HG03066 (cell line): ENCODE measurements at regions not wholly inside any gene's neighbourhood (a gene's known extent, or its start where the extent isn't known, plus 50 kb on each side); places are given as distances from the start of the nearest gene placed in this dataset.

Experiments used
- ATAC-seq: cut with Tn5 transposase; IDR thresholded peaks from one replicate; pipeline ENCODE4 v1.9.1; 2021; ENCODE audit warnings: low read depth; ENCODE audit not compliant: unreplicated experiment

DNA sequence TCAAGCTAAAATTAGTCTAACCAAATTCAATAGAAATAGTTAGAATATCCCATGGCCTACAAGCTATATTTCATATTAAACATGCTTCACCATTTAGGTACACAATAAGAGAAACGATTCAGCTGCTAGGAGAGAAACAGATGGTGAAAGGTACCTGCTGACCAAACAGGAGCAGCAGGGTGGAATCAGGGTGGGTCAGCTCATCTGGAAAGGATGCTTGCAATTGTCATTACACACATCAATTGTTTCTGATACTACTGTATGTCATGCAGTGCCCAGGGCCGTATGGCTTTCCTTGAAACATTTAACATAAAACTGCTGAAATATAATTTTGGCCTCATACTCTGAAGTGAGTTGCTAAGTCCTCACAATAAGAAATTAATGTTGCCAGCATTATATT, 776.0 kb downstream of the DACH1 start:
- no peak for ATAC-seq

- ATAC-seq = no peak
Observed at GRCh38 chr13:71089056-71089455, 777.9 kb downstream of the DACH1 start.

- no peak for ATAC-seq
Observed at GRCh38 chr13:71087432-71087831, 779.6 kb downstream of the DACH1 start.

- no peak for ATAC-seq
Observed at GRCh38 chr13:71087006-71087405, 780.0 kb downstream of the DACH1 start.

GRCh38 chr13:71082631-71083030, 784.4 kb downstream of the DACH1 start:
- no peak for ATAC-seq

- no peak for ATAC-seq
Observed at GRCh38 chr13:71079638-71080037, 787.4 kb downstream of the DACH1 start.

GRCh38 chr13:71068041-71068440, 799.0 kb downstream of the DACH1 start:
- no peak for ATAC-seq

DNA sequence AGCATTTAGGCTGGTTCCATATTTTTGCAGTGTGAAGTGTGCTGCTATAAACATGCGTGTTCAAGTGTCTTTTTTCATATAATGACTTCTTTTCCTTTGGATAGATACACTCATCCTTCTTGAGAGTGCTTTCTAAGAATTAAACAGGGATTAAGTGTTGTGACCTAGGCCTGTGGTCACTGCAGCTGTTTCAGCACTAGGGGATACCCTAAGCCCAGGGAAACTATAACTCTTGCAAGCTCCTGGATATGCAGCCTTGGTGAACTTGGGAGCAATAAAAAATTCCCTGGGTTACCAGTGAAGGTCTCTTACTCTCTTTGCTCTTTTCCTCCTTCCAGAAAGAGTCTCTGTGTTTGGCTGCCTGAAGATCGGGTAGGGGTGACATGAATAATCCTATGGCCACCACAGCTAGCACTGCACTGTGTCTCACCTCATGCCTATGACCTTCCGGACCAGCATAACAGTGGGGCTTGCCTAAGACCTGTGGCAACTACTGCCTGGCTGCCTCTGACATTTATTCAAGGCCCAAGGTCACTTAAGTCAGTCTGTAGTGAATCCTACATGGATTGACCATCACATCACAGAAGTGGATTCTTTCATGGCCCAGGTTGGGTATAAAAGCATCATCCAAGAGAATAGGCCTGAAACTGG, 799.7 kb downstream of the DACH1 start:
- ATAC-seq = no peak

DNA sequence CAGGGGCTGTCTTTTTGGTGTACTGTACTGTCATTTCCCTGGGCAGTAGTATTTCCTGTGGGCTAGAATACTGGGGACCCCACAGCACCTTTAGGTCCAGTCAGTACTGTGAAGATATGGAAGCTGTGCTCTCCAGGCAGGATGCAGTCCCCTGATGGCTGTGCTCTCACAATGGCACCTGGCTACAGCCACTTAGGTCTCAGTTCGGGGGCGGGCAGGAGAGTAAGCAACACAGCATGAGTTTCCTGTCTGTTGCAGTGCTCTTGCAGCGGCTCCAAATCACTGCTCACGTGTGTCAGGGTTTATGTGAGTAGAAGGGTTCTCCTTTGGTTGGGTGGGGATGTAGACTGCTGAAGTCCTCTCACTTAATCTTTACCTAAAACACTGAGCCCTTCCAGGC, 810.4 kb downstream of the DACH1 start:
- ATAC-seq = no peak

- no peak for ATAC-seq
Observed at GRCh38 chr13:71055644-71056043, 811.4 kb downstream of the DACH1 start.

GRCh38 chr13:71055047-71055446, 812.0 kb downstream of the DACH1 start:
- no peak for ATAC-seq

DNA sequence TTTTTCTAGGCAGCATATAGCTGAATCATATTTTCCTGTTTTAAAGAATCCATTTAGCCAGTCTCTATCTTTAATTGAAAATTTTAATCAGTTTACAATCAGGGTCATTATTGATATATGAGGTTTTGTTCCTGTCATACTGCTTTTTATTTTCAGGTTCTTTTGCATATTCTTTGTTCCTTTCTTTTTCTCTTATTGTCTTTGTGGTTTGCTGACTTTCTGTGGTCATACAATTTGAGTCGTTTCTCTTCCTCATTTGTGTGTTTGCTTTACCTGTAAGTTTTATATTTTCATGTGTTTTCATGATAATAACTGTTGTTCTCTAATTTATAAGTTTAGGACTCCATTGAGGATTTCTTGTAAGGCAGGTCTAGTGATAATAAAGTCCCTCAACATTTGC, 812.6 kb downstream of the DACH1 start:
- peak; percentile 82 for ATAC-seq

DNA sequence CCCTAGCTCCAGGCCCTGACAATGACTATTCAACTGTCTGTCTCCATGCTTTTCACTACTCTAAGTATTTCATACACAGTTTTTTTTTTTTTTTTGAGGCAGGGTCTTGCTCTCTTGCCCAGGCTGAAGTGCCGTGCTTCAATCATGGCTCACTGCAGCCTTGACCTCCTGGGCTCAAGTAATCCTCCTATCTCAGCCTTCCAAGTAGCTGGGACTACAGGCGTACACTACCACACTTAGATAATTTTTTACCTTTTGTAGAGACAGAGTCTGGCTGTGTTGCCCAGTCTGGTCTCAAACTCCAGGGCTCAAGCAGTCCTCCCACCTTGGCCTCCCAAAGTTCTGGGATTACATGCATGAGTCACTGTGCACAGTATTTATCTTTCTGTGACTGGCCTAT, 815.4 kb downstream of the DACH1 start:
- no peak for ATAC-seq

DNA sequence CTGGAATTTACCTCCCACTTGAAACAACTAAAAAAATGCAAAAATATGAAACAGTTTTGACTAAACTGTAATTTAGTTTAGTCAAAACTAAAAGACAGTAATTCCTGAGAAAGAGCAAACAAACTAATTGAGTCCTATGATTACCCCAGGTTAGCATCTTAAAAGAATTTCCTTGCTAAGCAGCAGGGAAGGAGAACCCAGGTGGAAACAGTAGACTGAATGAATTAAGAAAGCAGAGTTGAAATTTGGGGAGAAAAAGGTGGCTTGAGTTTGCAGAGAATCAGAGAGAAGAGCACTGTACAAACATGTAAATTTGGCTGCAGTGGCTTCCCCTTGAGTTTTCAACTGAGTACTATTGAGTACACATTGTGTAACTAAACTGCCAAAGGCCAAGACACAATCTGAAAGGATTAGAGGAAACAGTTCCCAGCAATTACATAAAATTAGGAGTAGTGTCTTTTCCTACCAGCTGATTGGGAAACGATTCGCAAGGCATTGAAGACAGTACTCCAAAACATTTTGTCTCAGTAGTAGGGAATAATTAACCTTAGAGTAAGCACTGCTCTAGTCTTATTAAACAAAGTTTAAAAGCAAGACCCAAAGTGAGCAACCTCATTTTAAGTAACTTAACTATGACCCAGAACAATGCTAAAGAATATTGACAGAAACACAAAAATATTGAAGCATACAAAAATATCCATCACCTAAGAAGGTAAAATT, 820.5 kb downstream of the DACH1 start:
- ATAC-seq = no peak

DNA sequence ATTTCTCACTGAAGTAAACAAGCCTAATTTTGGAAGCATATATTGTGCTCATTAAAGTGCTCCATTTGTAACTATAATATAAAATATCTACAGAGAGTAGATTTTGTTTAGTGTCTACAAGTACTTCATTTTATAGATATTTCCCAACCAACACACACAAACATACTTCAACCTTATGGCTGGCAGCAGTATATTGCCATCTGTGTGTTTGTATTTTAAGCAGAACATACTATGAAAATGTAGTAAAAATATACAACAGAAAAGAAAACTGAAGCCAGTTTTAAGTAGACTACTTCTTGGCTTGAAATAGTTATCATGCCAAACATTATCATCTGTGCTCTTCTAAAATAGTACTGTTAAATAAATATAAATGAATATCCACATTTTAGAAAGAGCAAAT, 821.9 kb downstream of the DACH1 start:
- no peak for ATAC-seq

DNA sequence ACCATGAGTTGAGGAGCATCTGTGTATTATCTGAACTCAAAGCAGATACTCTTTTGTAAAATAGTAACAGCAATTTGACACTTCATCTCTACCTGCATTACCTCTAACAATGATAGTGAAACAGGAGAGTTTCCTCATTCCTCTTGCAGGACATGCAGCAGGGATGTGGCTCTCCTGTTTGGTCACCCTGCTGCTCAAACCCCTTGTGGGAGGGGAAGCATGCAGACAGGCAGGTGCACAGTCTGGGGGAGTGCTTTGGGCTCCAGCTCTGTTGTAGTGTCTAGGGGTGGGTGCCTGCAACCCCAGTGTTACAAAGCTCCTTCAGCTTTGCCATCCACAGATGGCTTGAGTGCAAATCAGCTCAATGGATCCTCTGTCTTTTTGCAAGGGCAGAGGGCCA, 827.6 kb downstream of the DACH1 start:
- no peak for ATAC-seq

GRCh38 chr13:71034018-71034417, 833.0 kb downstream of the DACH1 start:
- no peak for ATAC-seq

- no peak for ATAC-seq
Observed at GRCh38 chr13:71033026-71033425, 834.0 kb downstream of the DACH1 start.

DNA sequence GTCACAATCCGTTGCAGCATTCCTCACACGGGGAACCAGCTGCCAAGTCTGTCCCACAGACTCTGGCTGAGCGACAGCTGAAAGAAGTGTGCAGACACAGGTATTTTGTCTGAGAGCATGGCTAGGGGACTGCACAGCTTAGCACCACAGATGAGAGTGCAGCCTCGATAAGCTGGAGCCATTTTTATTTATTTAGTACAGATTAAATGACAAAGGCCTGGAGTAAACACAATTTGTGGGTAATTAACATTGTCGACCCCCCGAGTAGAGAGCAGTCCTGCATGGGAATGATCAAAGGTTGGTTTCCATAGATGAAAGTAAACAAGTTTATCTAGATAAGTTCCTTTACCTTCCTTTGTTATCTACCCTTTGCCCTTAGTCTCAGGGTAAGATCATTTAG, 836.2 kb downstream of the DACH1 start:
- ATAC-seq = no peak

GRCh38 chr13:71028884-71029283, 838.1 kb downstream of the DACH1 start:
- ATAC-seq = no peak

DNA sequence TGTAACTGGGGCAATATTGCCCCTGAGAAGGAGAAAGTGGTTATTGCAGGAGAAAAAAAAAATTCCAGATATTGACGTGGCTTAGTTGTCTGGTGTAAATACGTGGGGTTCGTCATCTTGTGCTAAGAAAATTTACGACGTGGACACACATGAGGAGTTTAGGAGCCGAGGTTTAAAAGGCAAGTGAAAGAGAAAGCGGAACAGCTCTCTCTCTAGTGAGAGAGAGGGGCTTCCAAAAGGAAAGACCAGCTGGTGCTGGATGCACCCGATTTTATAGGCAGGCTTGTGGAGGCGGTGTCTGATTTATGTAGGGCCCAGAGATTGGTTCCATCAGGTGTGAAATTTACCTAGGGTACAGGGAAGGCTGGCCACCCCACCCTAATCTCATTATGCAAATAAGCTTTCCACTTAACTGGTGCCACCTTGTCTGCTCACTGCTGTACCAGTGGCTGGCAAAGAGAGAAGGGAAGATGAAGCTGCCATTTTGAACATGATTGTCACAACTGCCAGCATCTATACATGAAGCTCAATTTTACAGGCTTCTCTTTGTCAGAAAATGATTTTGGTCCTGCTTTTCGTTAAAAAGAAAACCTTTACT, 845.1 kb downstream of the DACH1 start:
- peak; percentile 74 for ATAC-seq

GRCh38 chr13:71018995-71019394, 848.0 kb downstream of the DACH1 start:
- no peak for ATAC-seq
